ENCODE measurements at regions not wholly inside any gene's neighbourhood (a gene's known extent, or its start where the extent isn't known, plus 50 kb on each side); places are given as distances from the start of the nearest gene placed in this dataset.

- DNase-seq = no peak
These were observed 115.5 kb upstream of the IRF2BP2 start for GRCh38 chr1:234725177-234726132.

DNA sequence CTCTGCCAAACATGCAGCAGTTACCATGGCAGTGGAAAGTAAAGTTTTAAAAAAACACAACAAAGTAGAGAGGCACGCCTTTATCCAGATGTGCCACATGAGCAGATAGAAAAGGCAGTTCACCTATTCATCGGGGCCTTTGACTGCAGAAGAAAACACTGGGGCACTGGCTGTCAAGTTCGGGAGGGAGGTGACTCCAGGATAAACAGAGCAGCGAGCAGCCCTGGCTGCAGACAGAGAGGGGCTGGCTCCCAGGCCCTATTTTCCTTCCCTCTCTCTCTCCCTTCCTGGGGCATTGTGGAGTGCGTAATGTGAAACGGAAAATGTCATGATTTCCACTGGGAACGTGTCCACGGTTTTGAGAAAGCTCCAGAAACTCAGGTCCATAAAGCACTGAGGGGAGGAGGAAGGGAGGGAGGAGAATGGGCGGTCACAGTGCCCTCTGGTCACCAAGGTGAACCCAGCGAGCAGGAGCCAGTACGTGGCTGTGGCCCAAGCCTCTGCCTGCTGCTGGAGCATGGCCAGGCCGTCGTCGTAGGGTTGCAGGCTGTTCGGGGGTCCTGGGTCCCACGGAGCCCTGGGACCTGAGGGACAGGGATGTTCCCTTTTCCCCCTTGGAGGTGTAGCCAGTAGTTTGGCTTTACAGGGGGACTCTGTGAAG is 114.7 kb upstream of the IRF2BP2 start:
- DNase-seq = no peak

GRCh38 chr1:234722904-234723720 is 113.1 kb upstream of the IRF2BP2 start:
- peak; percentile 64 for DNase-seq

DNA sequence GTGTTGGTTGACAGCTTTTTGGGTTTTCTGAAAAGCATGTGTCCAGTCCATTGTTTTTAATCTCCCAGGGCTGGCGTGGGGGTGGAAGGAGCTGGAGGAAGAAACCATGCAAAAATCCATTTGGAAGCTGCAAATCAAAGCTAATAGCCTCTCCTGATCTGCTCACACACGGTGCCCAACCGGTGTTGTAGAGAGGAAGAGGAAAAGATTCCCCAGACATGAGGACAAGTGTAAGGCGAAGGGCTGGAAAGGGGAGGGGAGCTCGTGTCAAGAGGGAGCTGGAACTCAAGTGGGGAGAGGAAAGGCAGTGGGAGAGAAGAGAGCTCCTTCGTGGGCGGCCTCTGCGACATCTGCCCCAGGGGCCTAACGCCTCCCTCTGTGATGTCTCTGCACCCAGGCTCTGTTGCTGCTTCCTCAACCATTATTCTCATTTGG is 112.3 kb upstream of the IRF2BP2 start:
- no peak for DNase-seq

DNA sequence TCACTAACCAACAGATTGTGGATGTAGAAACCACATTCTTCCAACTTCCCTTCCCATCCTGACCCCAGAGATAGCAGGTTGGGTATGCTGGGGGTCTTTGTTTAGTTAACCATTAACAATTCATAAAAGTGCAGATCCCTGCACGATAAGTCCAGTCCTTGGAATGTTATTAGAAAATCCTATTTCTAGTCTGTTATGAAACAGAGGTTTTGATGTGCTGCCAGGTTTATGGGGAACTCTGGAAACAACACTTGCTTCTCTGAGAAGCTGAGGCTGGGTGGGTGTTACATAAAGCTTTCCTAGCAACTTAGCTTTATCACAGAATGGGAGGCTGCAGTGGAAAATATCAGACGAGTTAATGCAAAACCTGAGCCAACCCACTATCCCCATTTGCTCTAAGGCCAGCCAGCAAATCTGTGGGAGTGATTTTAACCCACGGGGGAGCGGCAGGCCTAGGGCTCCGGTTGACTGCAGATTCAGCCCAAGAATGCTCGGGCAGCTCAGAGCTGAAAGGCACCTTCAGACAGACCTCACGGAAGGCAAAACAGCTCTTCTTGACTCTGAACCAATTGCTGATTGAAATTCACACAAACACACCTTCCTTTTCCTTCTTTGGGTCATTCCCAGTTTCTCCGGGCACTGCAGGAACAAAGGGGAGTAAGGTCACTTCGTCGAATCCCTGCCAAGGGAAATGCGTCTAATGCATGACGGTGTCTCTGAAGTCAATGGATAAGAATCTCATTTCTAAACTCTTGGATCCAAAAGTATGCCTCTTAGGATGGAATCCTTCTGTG is 111.7 kb upstream of the IRF2BP2 start:
- peak; percentile 62 for DNase-seq

GRCh38 chr1:234720709-234721441 is 110.9 kb upstream of the IRF2BP2 start:
- DNase-seq = no peak

- no peak for DNase-seq
These were observed 109.7 kb upstream of the IRF2BP2 start for GRCh38 chr1:234719454-234720251.

GRCh38 chr1:234718496-234719453 is 108.8 kb upstream of the IRF2BP2 start:
- no peak for DNase-seq

DNA sequence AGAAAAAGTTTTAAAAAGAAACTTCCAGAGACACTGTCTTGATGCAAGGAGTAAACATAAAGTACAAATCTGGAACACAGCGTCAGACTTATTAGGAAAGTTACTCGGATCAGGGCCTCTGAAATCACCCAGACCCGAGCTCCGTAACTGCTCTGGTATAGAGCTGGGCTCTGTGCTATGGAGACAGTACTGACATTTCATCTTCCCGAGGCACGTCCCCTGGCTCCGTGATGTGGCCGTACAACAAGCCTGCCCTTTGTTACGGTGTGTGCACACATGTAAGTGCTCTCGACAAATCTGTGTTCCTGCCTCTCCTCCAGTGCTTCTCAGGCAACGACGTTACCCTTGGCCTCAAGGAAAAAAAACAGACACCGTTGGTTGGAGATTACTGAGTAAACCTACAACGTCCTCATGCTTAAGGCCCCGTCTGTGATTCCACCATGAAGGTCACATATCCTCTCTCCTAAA is 107.0 kb upstream of the IRF2BP2 start:
- no peak for DNase-seq

GRCh38 chr1:234715252-234716014 is 105.5 kb upstream of the IRF2BP2 start:
- no peak for DNase-seq

- DNase-seq = no peak
These were observed 103.9 kb upstream of the IRF2BP2 start for GRCh38 chr1:234713859-234714258.

GRCh38 chr1:234713440-234713839 is 103.5 kb upstream of the IRF2BP2 start:
- no peak for DNase-seq

- DNase-seq = no peak
These were observed 102.9 kb upstream of the IRF2BP2 start for GRCh38 chr1:234712891-234713305.

DNA sequence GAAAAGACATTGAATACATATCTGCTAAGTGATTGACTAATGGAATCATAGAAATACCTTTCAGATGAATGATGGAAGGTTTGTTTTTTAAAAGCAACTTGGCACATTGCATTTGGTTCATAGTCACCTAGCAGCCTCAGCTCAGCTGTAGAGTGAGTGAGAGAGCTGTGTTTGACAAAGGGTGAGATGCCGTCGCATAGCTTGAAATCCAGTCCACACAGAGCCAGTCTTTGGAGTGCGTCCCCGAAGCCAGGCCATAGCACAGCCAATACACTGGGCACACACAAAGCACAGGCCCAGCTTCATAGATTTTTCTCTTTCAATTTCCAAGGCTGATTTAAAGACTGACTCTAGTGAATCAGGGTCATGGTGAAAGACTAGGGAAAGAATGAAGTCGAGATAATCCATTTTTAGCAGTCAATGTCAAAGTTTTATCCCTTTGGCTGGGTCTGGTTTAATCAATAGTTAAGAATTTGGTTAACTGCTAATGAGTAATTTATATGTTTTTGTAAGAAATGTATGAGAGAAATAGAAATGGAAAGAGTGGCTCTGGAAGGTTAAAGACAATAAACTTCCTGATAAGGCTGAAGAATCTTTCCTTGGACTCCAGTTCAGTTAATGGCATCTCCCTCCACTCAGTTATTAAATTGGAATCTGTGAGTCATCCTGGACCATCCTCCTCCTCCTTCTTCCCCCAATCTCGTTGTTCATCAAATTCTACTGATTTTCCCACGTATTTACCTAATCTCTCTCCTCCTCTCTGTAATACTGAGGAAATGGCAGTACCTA is 101.2 kb upstream of the IRF2BP2 start:
- DNase-seq = no peak

- DNase-seq = no peak
These were observed 100.4 kb upstream of the IRF2BP2 start for GRCh38 chr1:234710381-234710780.

DNA sequence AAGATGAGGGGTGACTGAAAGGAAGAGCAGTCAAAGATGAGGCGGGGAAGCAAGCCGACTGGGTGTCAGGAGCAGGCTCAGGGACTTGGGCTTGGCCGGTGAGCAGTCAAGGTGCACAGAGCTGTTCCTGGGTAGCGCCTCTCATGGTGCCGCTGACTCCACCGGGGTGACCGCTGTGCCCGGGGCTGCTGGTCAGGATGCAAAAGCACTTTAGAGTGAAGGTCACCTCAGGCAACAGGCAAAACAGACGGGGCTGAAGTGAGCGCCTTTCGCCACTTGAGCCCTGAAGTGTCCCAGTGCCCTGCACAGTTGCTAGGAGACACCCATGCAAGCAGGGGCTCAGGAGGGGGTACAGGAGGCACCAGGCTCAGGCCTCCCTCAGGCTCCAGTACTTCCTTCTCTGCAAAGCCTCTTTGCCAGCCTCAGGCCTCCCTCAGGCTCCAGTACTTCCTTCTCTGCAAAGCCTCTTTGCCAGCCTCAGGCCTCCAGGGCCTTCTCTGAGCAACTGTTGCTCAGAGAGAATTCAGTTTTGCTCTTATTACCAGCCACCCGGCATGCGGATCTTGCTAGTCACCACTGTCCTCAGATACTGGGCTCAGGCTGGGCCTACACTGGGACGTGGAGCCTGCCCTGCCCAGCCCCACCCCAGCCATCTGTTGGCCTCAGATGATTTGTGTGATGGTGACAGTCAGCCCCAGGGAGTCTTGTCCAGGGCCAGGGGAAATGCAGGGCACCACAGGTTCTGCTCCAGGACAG is 99.7 kb upstream of the IRF2BP2 start:
- DNase-seq = no peak

Data from NCI-H226 (cell line).